WTC11 (cell line): ENCODE measurements at regions not wholly inside any gene's neighbourhood (a gene's known extent, or its start where the extent isn't known, plus 50 kb on each side); places are given as distances from the start of the nearest gene placed in this dataset.

Experiments used
- ATAC-seq: fragments of 200-7000 bp; cut with Tn5 transposase; 2 replicates; pipeline ENCODE4 v1.10.0; 2021; ENCODE audit warnings: mild to moderate bottlenecking, moderate library complexity
- CTCF ChIA-PET: fragments of 300-600 bp; sonication (Branson Sonifier 250); formaldehyde crosslinking; loops from one replicate; lab custom pipeline; 2021; ENCODE audit warnings: antibody characterized with exemption; lab: Charles Lee
- POLR2A ChIA-PET: fragments of 350-600 bp; sonication (Branson Sonifier 250); formaldehyde crosslinking; loops from one replicate; lab custom pipeline; 2021; ENCODE audit warnings: antibody characterized with exemption; lab: Charles Lee
- DNase-seq: peaks from one replicate; pipeline ENCODE4 v3.0.0; 2021; ENCODE audit warnings: low spot score
- H3K27ac Mint-ChIP-seq: 2 replicates; pipeline ENCODE4 v1.8.0; 2021; ENCODE audit warnings: mixed read lengths
- H3K27me3 Mint-ChIP-seq: 2 replicates; pipeline ENCODE4 v1.8.0; 2021; ENCODE audit warnings: low read depth, mild to moderate bottlenecking, moderate library complexity, mixed read lengths
- H3K36me3 Mint-ChIP-seq: 2 replicates; pipeline ENCODE4 v1.8.0; 2021; ENCODE audit warnings: mixed read lengths
- H3K4me1 Mint-ChIP-seq: 2 replicates; pipeline ENCODE4 v1.8.0; 2022; ENCODE audit warnings: mixed read lengths
- H3K4me3 Mint-ChIP-seq: 2 replicates; pipeline ENCODE4 v1.8.0; 2021; ENCODE audit warnings: mild to moderate bottlenecking, moderate library complexity, mixed read lengths
- H3K9me3 Mint-ChIP-seq: 2 replicates; pipeline ENCODE4 v1.8.0; 2021; ENCODE audit warnings: mixed read lengths
- FOXP1 ChIP-seq: sonication (generic); formaldehyde crosslinking; IDR thresholded peaks from 2 replicates; pipeline ENCODE4 v1.8.0; 2022; ENCODE audit warnings: missing genetic modification reagents, mild to moderate bottlenecking, moderate library complexity, borderline replicate concordance
- GRHL2 ChIP-seq: fragments of 250-450 bp; sonication (Bioruptor Pico); IDR thresholded peaks from 2 replicates; pipeline ENCODE4 v1.8.0; 2022; ENCODE audit warnings: mild to moderate bottlenecking, moderate library complexity; ENCODE audit not compliant: insufficient replicate concordance, severe bottlenecking
- NFATC4 ChIP-seq: fragments of 250-450 bp; sonication (Bioruptor Pico); IDR thresholded peaks from 2 replicates; pipeline ENCODE4 v1.9.0; 2021; ENCODE audit warnings: mild to moderate bottlenecking
- RORB ChIP-seq: fragments of 250-450 bp; sonication (Bioruptor Pico); IDR thresholded peaks from 2 replicates; pipeline ENCODE4 v1.9.0; 2021; ENCODE audit warnings: mild to moderate bottlenecking
- SP1 ChIP-seq: sonication (generic); formaldehyde crosslinking; conservative IDR thresholded peaks from 2 replicates; pipeline ENCODE4 v1.8.1; 2022; ENCODE audit warnings: missing genetic modification reagents
- TEAD1 ChIP-seq: sonication (generic); formaldehyde crosslinking; IDR thresholded peaks from 2 replicates; pipeline ENCODE4 v1.8.0; 2022; ENCODE audit warnings: mild to moderate bottlenecking, missing genetic modification reagents
- ZNF138 ChIP-seq: sonication (generic); formaldehyde crosslinking; conservative IDR thresholded peaks from 2 replicates; pipeline ENCODE4 v1.8.1; 2022; ENCODE audit warnings: mild to moderate bottlenecking, moderate library complexity, missing genetic modification reagents
- ZNF317 ChIP-seq: sonication (generic); formaldehyde crosslinking; IDR thresholded peaks from 2 replicates; pipeline ENCODE4 v1.8.1; 2023; ENCODE audit warnings: low read depth, mild to moderate bottlenecking, moderate library complexity, missing genetic modification reagents, borderline replicate concordance
- TF ChIP-seq, protein P1 (sequence below): sonication (generic); formaldehyde crosslinking; IDR thresholded peaks from 2 replicates; pipeline ENCODE4 v1.8.0; 2022; ENCODE audit warnings: mild to moderate bottlenecking, missing genetic modification reagents
- TF ChIP-seq, protein P2 (sequence below): sonication (generic); formaldehyde crosslinking; IDR thresholded peaks from 2 replicates; pipeline ENCODE4 v1.8.1; 2023; ENCODE audit warnings: mild to moderate bottlenecking, missing genetic modification reagents
- TF ChIP-seq, protein P3 (sequence below): sonication (generic); formaldehyde crosslinking; IDR thresholded peaks from 2 replicates; pipeline ENCODE4 v1.8.1; 2023; ENCODE audit warnings: mild to moderate bottlenecking, missing genetic modification reagents, borderline replicate concordance
- TF ChIP-seq, protein P4 (sequence below): fragments of 200-600 bp; IDR thresholded peaks from 2 replicates; pipeline ENCODE4 v1.8.0; 2022; ENCODE audit warnings: antibody characterized with exemption
- TF ChIP-seq, protein P5 (sequence below): sonication (generic); formaldehyde crosslinking; conservative IDR thresholded peaks from 2 replicates; pipeline ENCODE4 v1.8.1; 2022; ENCODE audit warnings: mild to moderate bottlenecking, missing genetic modification reagents
- TF ChIP-seq, protein P6 (sequence below): fragments of 250-450 bp; sonication (Bioruptor Pico); IDR thresholded peaks from 2 replicates; pipeline ENCODE4 v2.1.2; 2022; ENCODE audit warnings: mild to moderate bottlenecking, moderate library complexity
- TF ChIP-seq, protein P7 (sequence below): sonication (generic); formaldehyde crosslinking; IDR thresholded peaks from 2 replicates; pipeline ENCODE4 v1.8.1; 2022; ENCODE audit warnings: mild to moderate bottlenecking, moderate library complexity, missing genetic modification reagents
- TF ChIP-seq, protein P8 (sequence below): fragments of 250-450 bp; sonication (Bioruptor Pico); IDR thresholded peaks from 2 replicates; pipeline ENCODE4 v1.9.0; 2021; ENCODE audit warnings: mild to moderate bottlenecking
- TF ChIP-seq, protein P9 (sequence below): fragments of 250-450 bp; sonication (Bioruptor Pico); IDR thresholded peaks from 2 replicates; pipeline ENCODE4 v1.8.0; 2021; ENCODE audit warnings: mild to moderate bottlenecking

DNA sequence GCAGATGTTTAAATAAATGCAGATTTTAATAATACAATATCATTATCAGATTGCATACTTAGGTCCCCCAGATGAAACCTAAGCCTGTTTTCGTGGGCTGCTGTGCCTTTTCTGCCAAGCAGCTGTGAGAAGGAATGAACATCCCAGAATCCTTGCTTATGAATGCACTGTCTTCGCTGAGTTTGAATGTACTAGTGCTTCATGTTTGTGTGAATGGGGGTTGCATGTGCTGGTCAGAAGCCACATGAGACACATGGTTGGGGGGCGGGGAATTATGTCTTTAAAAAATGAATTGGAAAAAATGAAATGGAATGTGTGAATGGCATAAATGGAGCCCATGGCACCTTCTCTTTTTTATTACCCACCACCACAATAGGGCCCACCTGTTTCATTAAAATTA, 125.4 kb upstream of the HSD17B12 start:
- H3K4me3 Mint-ChIP-seq = no peak overlapping the region
- peaks cover 58% of the 10 kb centered on the region for H3K4me1 Mint-ChIP-seq
- TF ChIP-seq, protein P1, sequence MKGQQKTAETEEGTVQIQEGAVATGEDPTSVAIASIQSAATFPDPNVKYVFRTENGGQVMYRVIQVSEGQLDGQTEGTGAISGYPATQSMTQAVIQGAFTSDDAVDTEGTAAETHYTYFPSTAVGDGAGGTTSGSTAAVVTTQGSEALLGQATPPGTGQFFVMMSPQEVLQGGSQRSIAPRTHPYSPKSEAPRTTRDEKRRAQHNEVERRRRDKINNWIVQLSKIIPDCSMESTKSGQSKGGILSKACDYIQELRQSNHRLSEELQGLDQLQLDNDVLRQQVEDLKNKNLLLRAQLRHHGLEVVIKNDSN = no peak
- no peak for TF ChIP-seq TEAD1 (CRISPR knock-in tag)
- TF ChIP-seq, protein P2, sequence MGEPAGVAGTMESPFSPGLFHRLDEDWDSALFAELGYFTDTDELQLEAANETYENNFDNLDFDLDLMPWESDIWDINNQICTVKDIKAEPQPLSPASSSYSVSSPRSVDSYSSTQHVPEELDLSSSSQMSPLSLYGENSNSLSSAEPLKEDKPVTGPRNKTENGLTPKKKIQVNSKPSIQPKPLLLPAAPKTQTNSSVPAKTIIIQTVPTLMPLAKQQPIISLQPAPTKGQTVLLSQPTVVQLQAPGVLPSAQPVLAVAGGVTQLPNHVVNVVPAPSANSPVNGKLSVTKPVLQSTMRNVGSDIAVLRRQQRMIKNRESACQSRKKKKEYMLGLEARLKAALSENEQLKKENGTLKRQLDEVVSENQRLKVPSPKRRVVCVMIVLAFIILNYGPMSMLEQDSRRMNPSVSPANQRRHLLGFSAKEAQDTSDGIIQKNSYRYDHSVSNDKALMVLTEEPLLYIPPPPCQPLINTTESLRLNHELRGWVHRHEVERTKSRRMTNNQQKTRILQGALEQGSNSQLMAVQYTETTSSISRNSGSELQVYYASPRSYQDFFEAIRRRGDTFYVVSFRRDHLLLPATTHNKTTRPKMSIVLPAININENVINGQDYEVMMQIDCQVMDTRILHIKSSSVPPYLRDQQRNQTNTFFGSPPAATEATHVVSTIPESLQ (CRISPR knock-in tag) = no peak
- TF ChIP-seq, protein P3, sequence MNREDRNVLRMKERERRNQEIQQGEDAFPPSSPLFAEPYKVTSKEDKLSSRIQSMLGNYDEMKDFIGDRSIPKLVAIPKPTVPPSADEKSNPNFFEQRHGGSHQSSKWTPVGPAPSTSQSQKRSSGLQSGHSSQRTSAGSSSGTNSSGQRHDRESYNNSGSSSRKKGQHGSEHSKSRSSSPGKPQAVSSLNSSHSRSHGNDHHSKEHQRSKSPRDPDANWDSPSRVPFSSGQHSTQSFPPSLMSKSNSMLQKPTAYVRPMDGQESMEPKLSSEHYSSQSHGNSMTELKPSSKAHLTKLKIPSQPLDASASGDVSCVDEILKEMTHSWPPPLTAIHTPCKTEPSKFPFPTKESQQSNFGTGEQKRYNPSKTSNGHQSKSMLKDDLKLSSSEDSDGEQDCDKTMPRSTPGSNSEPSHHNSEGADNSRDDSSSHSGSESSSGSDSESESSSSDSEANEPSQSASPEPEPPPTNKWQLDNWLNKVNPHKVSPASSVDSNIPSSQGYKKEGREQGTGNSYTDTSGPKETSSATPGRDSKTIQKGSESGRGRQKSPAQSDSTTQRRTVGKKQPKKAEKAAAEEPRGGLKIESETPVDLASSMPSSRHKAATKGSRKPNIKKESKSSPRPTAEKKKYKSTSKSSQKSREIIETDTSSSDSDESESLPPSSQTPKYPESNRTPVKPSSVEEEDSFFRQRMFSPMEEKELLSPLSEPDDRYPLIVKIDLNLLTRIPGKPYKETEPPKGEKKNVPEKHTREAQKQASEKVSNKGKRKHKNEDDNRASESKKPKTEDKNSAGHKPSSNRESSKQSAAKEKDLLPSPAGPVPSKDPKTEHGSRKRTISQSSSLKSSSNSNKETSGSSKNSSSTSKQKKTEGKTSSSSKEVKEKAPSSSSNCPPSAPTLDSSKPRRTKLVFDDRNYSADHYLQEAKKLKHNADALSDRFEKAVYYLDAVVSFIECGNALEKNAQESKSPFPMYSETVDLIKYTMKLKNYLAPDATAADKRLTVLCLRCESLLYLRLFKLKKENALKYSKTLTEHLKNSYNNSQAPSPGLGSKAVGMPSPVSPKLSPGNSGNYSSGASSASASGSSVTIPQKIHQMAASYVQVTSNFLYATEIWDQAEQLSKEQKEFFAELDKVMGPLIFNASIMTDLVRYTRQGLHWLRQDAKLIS (CRISPR knock-in tag) = no peak
- TF ChIP-seq, protein P4, sequence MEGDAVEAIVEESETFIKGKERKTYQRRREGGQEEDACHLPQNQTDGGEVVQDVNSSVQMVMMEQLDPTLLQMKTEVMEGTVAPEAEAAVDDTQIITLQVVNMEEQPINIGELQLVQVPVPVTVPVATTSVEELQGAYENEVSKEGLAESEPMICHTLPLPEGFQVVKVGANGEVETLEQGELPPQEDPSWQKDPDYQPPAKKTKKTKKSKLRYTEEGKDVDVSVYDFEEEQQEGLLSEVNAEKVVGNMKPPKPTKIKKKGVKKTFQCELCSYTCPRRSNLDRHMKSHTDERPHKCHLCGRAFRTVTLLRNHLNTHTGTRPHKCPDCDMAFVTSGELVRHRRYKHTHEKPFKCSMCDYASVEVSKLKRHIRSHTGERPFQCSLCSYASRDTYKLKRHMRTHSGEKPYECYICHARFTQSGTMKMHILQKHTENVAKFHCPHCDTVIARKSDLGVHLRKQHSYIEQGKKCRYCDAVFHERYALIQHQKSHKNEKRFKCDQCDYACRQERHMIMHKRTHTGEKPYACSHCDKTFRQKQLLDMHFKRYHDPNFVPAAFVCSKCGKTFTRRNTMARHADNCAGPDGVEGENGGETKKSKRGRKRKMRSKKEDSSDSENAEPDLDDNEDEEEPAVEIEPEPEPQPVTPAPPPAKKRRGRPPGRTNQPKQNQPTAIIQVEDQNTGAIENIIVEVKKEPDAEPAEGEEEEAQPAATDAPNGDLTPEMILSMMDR = no peak
- TF ChIP-seq, protein P5, sequence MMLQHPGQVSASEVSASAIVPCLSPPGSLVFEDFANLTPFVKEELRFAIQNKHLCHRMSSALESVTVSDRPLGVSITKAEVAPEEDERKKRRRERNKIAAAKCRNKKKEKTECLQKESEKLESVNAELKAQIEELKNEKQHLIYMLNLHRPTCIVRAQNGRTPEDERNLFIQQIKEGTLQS (CRISPR knock-in tag) = no peak
- TF ChIP-seq, protein P6, sequence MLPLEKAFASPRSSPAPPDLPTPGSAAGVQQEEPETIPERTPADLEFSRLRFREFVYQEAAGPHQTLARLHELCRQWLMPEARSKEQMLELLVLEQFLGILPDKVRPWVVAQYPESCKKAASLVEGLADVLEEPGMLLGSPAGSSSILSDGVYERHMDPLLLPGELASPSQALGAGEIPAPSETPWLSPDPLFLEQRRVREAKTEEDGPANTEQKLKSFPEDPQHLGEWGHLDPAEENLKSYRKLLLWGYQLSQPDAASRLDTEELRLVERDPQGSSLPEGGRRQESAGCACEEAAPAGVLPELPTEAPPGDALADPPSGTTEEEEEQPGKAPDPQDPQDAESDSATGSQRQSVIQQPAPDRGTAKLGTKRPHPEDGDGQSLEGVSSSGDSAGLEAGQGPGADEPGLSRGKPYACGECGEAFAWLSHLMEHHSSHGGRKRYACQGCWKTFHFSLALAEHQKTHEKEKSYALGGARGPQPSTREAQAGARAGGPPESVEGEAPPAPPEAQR (CRISPR knock-in tag) = no peak
- TF ChIP-seq, protein P7, sequence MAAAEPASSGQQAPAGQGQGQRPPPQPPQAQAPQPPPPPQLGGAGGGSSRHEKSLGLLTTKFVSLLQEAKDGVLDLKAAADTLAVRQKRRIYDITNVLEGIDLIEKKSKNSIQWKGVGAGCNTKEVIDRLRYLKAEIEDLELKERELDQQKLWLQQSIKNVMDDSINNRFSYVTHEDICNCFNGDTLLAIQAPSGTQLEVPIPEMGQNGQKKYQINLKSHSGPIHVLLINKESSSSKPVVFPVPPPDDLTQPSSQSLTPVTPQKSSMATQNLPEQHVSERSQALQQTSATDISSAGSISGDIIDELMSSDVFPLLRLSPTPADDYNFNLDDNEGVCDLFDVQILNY (CRISPR knock-in tag) = no peak
- no peak for TF ChIP-seq RORB (CRISPR knock-in tag)
- no peak for TF ChIP-seq ZNF317 (CRISPR knock-in tag)
- TF ChIP-seq, protein P8, sequence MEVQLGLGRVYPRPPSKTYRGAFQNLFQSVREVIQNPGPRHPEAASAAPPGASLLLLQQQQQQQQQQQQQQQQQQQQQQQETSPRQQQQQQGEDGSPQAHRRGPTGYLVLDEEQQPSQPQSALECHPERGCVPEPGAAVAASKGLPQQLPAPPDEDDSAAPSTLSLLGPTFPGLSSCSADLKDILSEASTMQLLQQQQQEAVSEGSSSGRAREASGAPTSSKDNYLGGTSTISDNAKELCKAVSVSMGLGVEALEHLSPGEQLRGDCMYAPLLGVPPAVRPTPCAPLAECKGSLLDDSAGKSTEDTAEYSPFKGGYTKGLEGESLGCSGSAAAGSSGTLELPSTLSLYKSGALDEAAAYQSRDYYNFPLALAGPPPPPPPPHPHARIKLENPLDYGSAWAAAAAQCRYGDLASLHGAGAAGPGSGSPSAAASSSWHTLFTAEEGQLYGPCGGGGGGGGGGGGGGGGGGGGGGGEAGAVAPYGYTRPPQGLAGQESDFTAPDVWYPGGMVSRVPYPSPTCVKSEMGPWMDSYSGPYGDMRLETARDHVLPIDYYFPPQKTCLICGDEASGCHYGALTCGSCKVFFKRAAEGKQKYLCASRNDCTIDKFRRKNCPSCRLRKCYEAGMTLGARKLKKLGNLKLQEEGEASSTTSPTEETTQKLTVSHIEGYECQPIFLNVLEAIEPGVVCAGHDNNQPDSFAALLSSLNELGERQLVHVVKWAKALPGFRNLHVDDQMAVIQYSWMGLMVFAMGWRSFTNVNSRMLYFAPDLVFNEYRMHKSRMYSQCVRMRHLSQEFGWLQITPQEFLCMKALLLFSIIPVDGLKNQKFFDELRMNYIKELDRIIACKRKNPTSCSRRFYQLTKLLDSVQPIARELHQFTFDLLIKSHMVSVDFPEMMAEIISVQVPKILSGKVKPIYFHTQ (CRISPR knock-in tag) = no peak
- no peak for TF ChIP-seq NFATC4 (CRISPR knock-in tag)
- TF ChIP-seq, protein P9, sequence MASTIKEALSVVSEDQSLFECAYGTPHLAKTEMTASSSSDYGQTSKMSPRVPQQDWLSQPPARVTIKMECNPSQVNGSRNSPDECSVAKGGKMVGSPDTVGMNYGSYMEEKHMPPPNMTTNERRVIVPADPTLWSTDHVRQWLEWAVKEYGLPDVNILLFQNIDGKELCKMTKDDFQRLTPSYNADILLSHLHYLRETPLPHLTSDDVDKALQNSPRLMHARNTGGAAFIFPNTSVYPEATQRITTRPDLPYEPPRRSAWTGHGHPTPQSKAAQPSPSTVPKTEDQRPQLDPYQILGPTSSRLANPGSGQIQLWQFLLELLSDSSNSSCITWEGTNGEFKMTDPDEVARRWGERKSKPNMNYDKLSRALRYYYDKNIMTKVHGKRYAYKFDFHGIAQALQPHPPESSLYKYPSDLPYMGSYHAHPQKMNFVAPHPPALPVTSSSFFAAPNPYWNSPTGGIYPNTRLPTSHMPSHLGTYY (CRISPR knock-in tag) = no peak
- TF ChIP-seq ZNF138 (CRISPR knock-in tag) = no peak
- TF ChIP-seq SP1 (CRISPR knock-in tag) = no peak
- TF ChIP-seq FOXP1 = no peak
- no peak for TF ChIP-seq GRHL2 (CRISPR knock-in tag)
- H3K36me3 Mint-ChIP-seq = no peaks in the 10 kb centered on the region
- no peaks in the 10 kb centered on the region for H3K9me3 Mint-ChIP-seq
- H3K27ac Mint-ChIP-seq = no peak overlapping the region
- CTCF ChIA-PET = interaction anchor here (0.9 to 7.7 kb wide), 5 partner anchors 10 to 51 kb away, joined by 3 to 106 read pairs (median 6); no protein-coding TSS in a partner anchor
- peaks cover 49% of the 10 kb centered on the region for H3K27me3 Mint-ChIP-seq
- no peak for ATAC-seq
- no peak for DNase-seq
- POLR2A ChIA-PET = no interaction called here
